ENCODE measurements at regions not wholly inside any gene's neighbourhood (a gene's known extent, or its start where the extent isn't known, plus 50 kb on each side); places are given as distances from the start of the nearest gene placed in this dataset.
A peak's percentile ranks its signal among the peaks of the same experiment; 100 is the strongest.
"Not testable (repeated sequence)": the region's sequence is repeated elsewhere in the genome, so short reads cannot be mapped to it uniquely, and the experiment has no call there.

GRCh38 chr5:1593903-1594356, 70.2 kb upstream of the LPCAT1 start:
- H3K4me3 ChIP-seq (ENCODE audit: low read length) = peak overlapping the region; percentile 73
- no peaks in the 10 kb centered on the region for H3K9me3 ChIP-seq (replicated peaks; ENCODE audit: low read length)
- no peak overlapping the region for H3K9ac ChIP-seq (ENCODE audit: low read depth, low read length)
- H3K36me3 ChIP-seq (ENCODE audit: insufficient read depth, low read length) = no peaks in the 10 kb centered on the region
- H3K4me1 ChIP-seq (ENCODE audit: control insufficient read depth, insufficient read depth, low read length) = no peaks in the 10 kb centered on the region
- no peaks in the 10 kb centered on the region for H3K27me3 ChIP-seq (ENCODE audit: control insufficient read depth, insufficient read depth, low read length)
- H3K4me2 ChIP-seq (ENCODE audit: low read length) = peak overlapping the region; percentile 95

GRCh38 chr5:1588071-1588694, 64.4 kb upstream of the LPCAT1 start:
- not testable (repeated sequence) for H3K9me3 ChIP-seq (replicated peaks; ENCODE audit: low read length); H3K9ac ChIP-seq (ENCODE audit: low read depth, low read length); H3K36me3 ChIP-seq (ENCODE audit: insufficient read depth, low read length); H3K27me3 ChIP-seq (ENCODE audit: control insufficient read depth, insufficient read depth, low read length); H3K4me2 ChIP-seq (ENCODE audit: low read length); H3K4me3 ChIP-seq (ENCODE audit: low read length); H3K4me1 ChIP-seq (ENCODE audit: control insufficient read depth, insufficient read depth, low read length)

GRCh38 chr5:1583081-1583875, 59.5 kb upstream of the LPCAT1 start:
- not testable (repeated sequence) for H3K9ac ChIP-seq (ENCODE audit: low read depth, low read length); H3K4me3 ChIP-seq (ENCODE audit: low read length); H3K4me2 ChIP-seq (ENCODE audit: low read length); H3K36me3 ChIP-seq (ENCODE audit: insufficient read depth, low read length); H3K27me3 ChIP-seq (ENCODE audit: control insufficient read depth, insufficient read depth, low read length); H3K9me3 ChIP-seq (replicated peaks; ENCODE audit: low read length); H3K4me1 ChIP-seq (ENCODE audit: control insufficient read depth, insufficient read depth, low read length)

GRCh38 chr5:1579389-1579788, 55.6 kb upstream of the LPCAT1 start:
- not testable (repeated sequence) for H3K4me2 ChIP-seq (ENCODE audit: low read length); H3K4me1 ChIP-seq (ENCODE audit: control insufficient read depth, insufficient read depth, low read length); H3K4me3 ChIP-seq (ENCODE audit: low read length); H3K36me3 ChIP-seq (ENCODE audit: insufficient read depth, low read length); H3K9me3 ChIP-seq (replicated peaks; ENCODE audit: low read length); H3K27me3 ChIP-seq (ENCODE audit: control insufficient read depth, insufficient read depth, low read length); H3K9ac ChIP-seq (ENCODE audit: low read depth, low read length)

- not testable (repeated sequence) for H3K4me1 ChIP-seq (ENCODE audit: control insufficient read depth, insufficient read depth, low read length); H3K4me2 ChIP-seq (ENCODE audit: low read length); H3K36me3 ChIP-seq (ENCODE audit: insufficient read depth, low read length); H3K27me3 ChIP-seq (ENCODE audit: control insufficient read depth, insufficient read depth, low read length); H3K4me3 ChIP-seq (ENCODE audit: low read length); H3K9ac ChIP-seq (ENCODE audit: low read depth, low read length); H3K9me3 ChIP-seq (replicated peaks; ENCODE audit: low read length)
Observed at GRCh38 chr5:1576851-1577250, 53.1 kb upstream of the LPCAT1 start.

GRCh38 chr5:1575991-1576714, 52.4 kb upstream of the LPCAT1 start:
- H3K9me3 ChIP-seq (replicated peaks; ENCODE audit: low read length); H3K4me2 ChIP-seq (ENCODE audit: low read length); H3K4me3 ChIP-seq (ENCODE audit: low read length); H3K9ac ChIP-seq (ENCODE audit: low read depth, low read length); H3K27me3 ChIP-seq (ENCODE audit: control insufficient read depth, insufficient read depth, low read length); H3K36me3 ChIP-seq (ENCODE audit: insufficient read depth, low read length); H3K4me1 ChIP-seq (ENCODE audit: control insufficient read depth, insufficient read depth, low read length): not testable (repeated sequence)

- not testable (repeated sequence) for H3K9ac ChIP-seq (ENCODE audit: low read depth, low read length); H3K4me3 ChIP-seq (ENCODE audit: low read length); H3K36me3 ChIP-seq (ENCODE audit: insufficient read depth, low read length); H3K4me2 ChIP-seq (ENCODE audit: low read length); H3K4me1 ChIP-seq (ENCODE audit: control insufficient read depth, insufficient read depth, low read length); H3K9me3 ChIP-seq (replicated peaks; ENCODE audit: low read length); H3K27me3 ChIP-seq (ENCODE audit: control insufficient read depth, insufficient read depth, low read length)
Observed at GRCh38 chr5:1575491-1575890, 51.7 kb upstream of the LPCAT1 start.

- not testable (repeated sequence) for H3K36me3 ChIP-seq (ENCODE audit: insufficient read depth, low read length); H3K9ac ChIP-seq (ENCODE audit: low read depth, low read length); H3K4me1 ChIP-seq (ENCODE audit: control insufficient read depth, insufficient read depth, low read length); H3K27me3 ChIP-seq (ENCODE audit: control insufficient read depth, insufficient read depth, low read length); H3K4me3 ChIP-seq (ENCODE audit: low read length); H3K9me3 ChIP-seq (replicated peaks; ENCODE audit: low read length); H3K4me2 ChIP-seq (ENCODE audit: low read length)
Observed at GRCh38 chr5:1574023-1574318, 50.2 kb upstream of the LPCAT1 start.

- not testable (repeated sequence) for H3K9me3 ChIP-seq (replicated peaks; ENCODE audit: low read length); H3K9ac ChIP-seq (ENCODE audit: low read depth, low read length); H3K36me3 ChIP-seq (ENCODE audit: insufficient read depth, low read length); H3K4me3 ChIP-seq (ENCODE audit: low read length); H3K4me2 ChIP-seq (ENCODE audit: low read length); H3K4me1 ChIP-seq (ENCODE audit: control insufficient read depth, insufficient read depth, low read length); H3K27me3 ChIP-seq (ENCODE audit: control insufficient read depth, insufficient read depth, low read length)
Observed at GRCh38 chr5:1573217-1574022, 49.7 kb upstream of the LPCAT1 start.
